Prostate gland (tissue), 2 donors: ENCODE measurements at regions not wholly inside any gene's neighbourhood (a gene's known extent, or its start where the extent isn't known, plus 50 kb on each side); places are given as distances from the start of the nearest gene placed in this dataset.

Experiments
- POLR2A ChIP-seq: fragments of 450-650 bp; IDR thresholded peaks from one replicate; pipeline ENCODE4 v1.6.1; 2016; ENCODE audit warnings: antibody characterized with exemption, mild to moderate bottlenecking
- POLR2AphosphoS5 ChIP-seq: sonication (generic); formaldehyde crosslinking; IDR thresholded peaks from one replicate; pipeline ENCODE4 v1.6.1; 2017; ENCODE audit warnings: antibody characterized with exemption
- TF ChIP-seq, protein P1 (sequence below), 4 experiments: fragments of 200-600 bp in 2 of 4; fragments of 450-650 bp in 2 of 4; sonication (generic) in 2 of 4; IDR thresholded peaks; 1 replicate in 3 of 4; 2 replicates in 1 of 4; pipeline ENCODE4 v1.5.1; 2016 to 2019; ENCODE audit warnings: antibody characterized with exemption in 4 of 4, mild to moderate bottlenecking in 2 of 4, moderate library complexity in 2 of 4

DNA sequence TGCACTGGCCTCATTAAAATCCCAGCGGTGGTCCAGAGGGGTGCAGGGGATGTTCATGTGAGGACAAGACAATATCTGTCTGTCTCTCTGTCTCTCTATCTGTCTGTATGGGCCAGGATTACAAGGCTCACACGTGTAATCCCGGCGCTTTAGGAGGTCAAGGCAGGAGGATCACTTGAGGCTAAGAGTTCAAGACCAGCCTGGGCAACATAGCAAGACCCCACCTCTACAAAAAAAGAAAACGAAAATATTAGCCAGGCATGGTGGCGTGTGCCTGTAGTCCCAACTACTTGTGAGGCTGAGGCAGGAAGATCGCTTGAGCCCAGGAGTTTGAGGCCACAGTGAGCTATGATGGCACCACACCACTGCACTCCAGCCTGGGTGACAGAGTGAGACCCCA lies 117.1 kb downstream of the PHETA1 start:
- TF ChIP-seq, protein P1, sequence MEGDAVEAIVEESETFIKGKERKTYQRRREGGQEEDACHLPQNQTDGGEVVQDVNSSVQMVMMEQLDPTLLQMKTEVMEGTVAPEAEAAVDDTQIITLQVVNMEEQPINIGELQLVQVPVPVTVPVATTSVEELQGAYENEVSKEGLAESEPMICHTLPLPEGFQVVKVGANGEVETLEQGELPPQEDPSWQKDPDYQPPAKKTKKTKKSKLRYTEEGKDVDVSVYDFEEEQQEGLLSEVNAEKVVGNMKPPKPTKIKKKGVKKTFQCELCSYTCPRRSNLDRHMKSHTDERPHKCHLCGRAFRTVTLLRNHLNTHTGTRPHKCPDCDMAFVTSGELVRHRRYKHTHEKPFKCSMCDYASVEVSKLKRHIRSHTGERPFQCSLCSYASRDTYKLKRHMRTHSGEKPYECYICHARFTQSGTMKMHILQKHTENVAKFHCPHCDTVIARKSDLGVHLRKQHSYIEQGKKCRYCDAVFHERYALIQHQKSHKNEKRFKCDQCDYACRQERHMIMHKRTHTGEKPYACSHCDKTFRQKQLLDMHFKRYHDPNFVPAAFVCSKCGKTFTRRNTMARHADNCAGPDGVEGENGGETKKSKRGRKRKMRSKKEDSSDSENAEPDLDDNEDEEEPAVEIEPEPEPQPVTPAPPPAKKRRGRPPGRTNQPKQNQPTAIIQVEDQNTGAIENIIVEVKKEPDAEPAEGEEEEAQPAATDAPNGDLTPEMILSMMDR (IDR thresholded peaks at IDR 0.05) = no peak
- TF ChIP-seq POLR2AphosphoS5 (no peak), POLR2A (no peak)
